Stimulated activated CD4-positive, alpha-beta T cell treated with anti-CD3 and anti-CD28 coated beads, Interleukin-4, amount 100 ng/mL, for 4 hours (primary cell): ENCODE measurements at regions not wholly inside any gene's neighbourhood (a gene's known extent, or its start where the extent isn't known, plus 50 kb on each side); places are given as distances from the start of the nearest gene placed in this dataset.

Experiments
- DNase-seq, 2 experiments: peaks; one replicate each; pipeline ENCODE4 v3.0.0-alpha.2; 2020

- no peak for DNase-seq
Measured at GRCh38 chr4:1472911-1473518, 66.8 kb upstream of the NKX1-1 start.

- DNase-seq, result no peak
Measured at GRCh38 chr4:1472148-1472797, 66.0 kb upstream of the NKX1-1 start.

GRCh38 chr4:1471443-1472147 lies 65.4 kb upstream of the NKX1-1 start:
- DNase-seq, result no peak

GRCh38 chr4:1470816-1471442 lies 64.7 kb upstream of the NKX1-1 start:
- no peak for DNase-seq

- no peak for DNase-seq
Measured at GRCh38 chr4:1470393-1470670, 64.1 kb upstream of the NKX1-1 start.

- no peak for DNase-seq
Measured at GRCh38 chr4:1469607-1470392, 63.6 kb upstream of the NKX1-1 start.

- DNase-seq, result no peak
Measured at GRCh38 chr4:1469043-1469442, 62.8 kb upstream of the NKX1-1 start.

- DNase-seq, result no peak
Measured at GRCh38 chr4:1467581-1468458, 61.6 kb upstream of the NKX1-1 start.

GRCh38 chr4:1466863-1467165 lies 60.6 kb upstream of the NKX1-1 start:
- no peak for DNase-seq

GRCh38 chr4:1466034-1466862 lies 60.0 kb upstream of the NKX1-1 start:
- no peak for DNase-seq

- DNase-seq, result no peak
Measured at GRCh38 chr4:1465173-1466033, 59.2 kb upstream of the NKX1-1 start.

- no peak for DNase-seq
Measured at GRCh38 chr4:1464581-1465171, 58.4 kb upstream of the NKX1-1 start.

GRCh38 chr4:1463927-1464540 lies 57.8 kb upstream of the NKX1-1 start:
- DNase-seq, result no peak

GRCh38 chr4:1463088-1463926 lies 57.1 kb upstream of the NKX1-1 start:
- no peak for DNase-seq

GRCh38 chr4:1462768-1463075 lies 56.5 kb upstream of the NKX1-1 start:
- DNase-seq, result no peak

- DNase-seq, result no peak
Measured at GRCh38 chr4:1462009-1462767, 55.9 kb upstream of the NKX1-1 start.

GRCh38 chr4:1460967-1461868 lies 55.0 kb upstream of the NKX1-1 start:
- no peak for DNase-seq
